ENCODE measurements at regions not wholly inside any gene's neighbourhood (a gene's known extent, or its start where the extent isn't known, plus 50 kb on each side); places are given as distances from the start of the nearest gene placed in this dataset.

GRCh38 chr7:25529320-25529719 is 301.0 kb upstream of the NPVF start:
- Histone ChIP-seq H3K9me3 (ENCODE audit: low read depth, low read length, poor library complexity, severe bottlenecking) (no peaks in the 10 kb centered on the region), H3K27me3 (replicated peaks; ENCODE audit: insufficient read depth, low read depth, low read length, poor library complexity) (peaks cover 49% of the 10 kb centered on the region), H3K27ac (ENCODE audit: low read depth, low read length, poor library complexity, severe bottlenecking) (no peak overlapping the region), H3K36me3 (ENCODE audit: insufficient read depth, low read length, poor library complexity, severe bottlenecking) (no peaks in the 10 kb centered on the region), H3K4me3 (ENCODE audit: low read depth, low read length, poor library complexity, severe bottlenecking) (no peak overlapping the region), H3K4me1 (ENCODE audit: insufficient read depth, low read length, poor library complexity, severe bottlenecking) (no peaks in the 10 kb centered on the region)
- ChIA-PET POLR2A (ENCODE audit: low non-redundant PET) (no interaction called here), CTCF (interaction anchor here (0.7 kb wide), 1 partner anchor 127 kb away, joined by 3 read pairs; no protein-coding TSS in a partner anchor)
- no peak for DNase-seq (ENCODE audit: low spot score)
- intact Hi-C loops (cut with micrococcal nuclease; ENCODE audit: unreplicated experiment): no loop called here
- BruUV-seq (replicated peaks): no TSS peak
- TF ChIP-seq CTCF (conservative IDR thresholded peaks at IDR 0.05; ENCODE audit: low read depth, low read length) (no peak), EZH2 (IDR thresholded peaks at IDR 0.05; ENCODE audit: borderline replicate concordance, low read depth, low read length, poor library complexity, severe bottlenecking) (no peak)

GRCh38 chr7:25536851-25537250 is 308.6 kb upstream of the NPVF start:
- DNase-seq (ENCODE audit: low spot score): no peak
- intact Hi-C loops (cut with micrococcal nuclease; ENCODE audit: unreplicated experiment): no loop called here
- Histone ChIP-seq H3K4me3 (ENCODE audit: low read depth, low read length, poor library complexity, severe bottlenecking) (no peak overlapping the region), H3K36me3 (ENCODE audit: insufficient read depth, low read length, poor library complexity, severe bottlenecking) (no peaks in the 10 kb centered on the region), H3K4me1 (ENCODE audit: insufficient read depth, low read length, poor library complexity, severe bottlenecking) (no peaks in the 10 kb centered on the region), H3K27ac (ENCODE audit: low read depth, low read length, poor library complexity, severe bottlenecking) (no peak overlapping the region), H3K9me3 (ENCODE audit: low read depth, low read length, poor library complexity, severe bottlenecking) (no peaks in the 10 kb centered on the region), H3K27me3 (replicated peaks; ENCODE audit: insufficient read depth, low read depth, low read length, poor library complexity) (peaks cover 41% of the 10 kb centered on the region)
- ChIA-PET POLR2A (ENCODE audit: low non-redundant PET) (no interaction called here), CTCF (no interaction called here)
- no peak for TF ChIP-seq CTCF (conservative IDR thresholded peaks at IDR 0.05; ENCODE audit: low read depth, low read length)
- no peak for TF ChIP-seq EZH2 (IDR thresholded peaks at IDR 0.05; ENCODE audit: borderline replicate concordance, low read depth, low read length, poor library complexity, severe bottlenecking)
- BruUV-seq (replicated peaks): no TSS peak

GRCh38 chr7:25537662-25538375 is 309.5 kb upstream of the NPVF start:
- H3K4me3 ChIP-seq (ENCODE audit: low read depth, low read length, poor library complexity, severe bottlenecking): no peak overlapping the region
- TF ChIP-seq EZH2 (IDR thresholded peaks at IDR 0.05; ENCODE audit: borderline replicate concordance, low read depth, low read length, poor library complexity, severe bottlenecking): no peak
- TF ChIP-seq CTCF (conservative IDR thresholded peaks at IDR 0.05; ENCODE audit: low read depth, low read length): no peak
- H3K36me3 ChIP-seq (ENCODE audit: insufficient read depth, low read length, poor library complexity, severe bottlenecking): no peaks in the 10 kb centered on the region
- DNase-seq (ENCODE audit: low spot score): no peak
- intact Hi-C loops (cut with micrococcal nuclease; ENCODE audit: unreplicated experiment): no loop called here
- no peaks in the 10 kb centered on the region for H3K4me1 ChIP-seq (ENCODE audit: insufficient read depth, low read length, poor library complexity, severe bottlenecking)
- ChIA-PET CTCF (no interaction called here), POLR2A (ENCODE audit: low non-redundant PET) (no interaction called here)
- no peaks in the 10 kb centered on the region for H3K9me3 ChIP-seq (ENCODE audit: low read depth, low read length, poor library complexity, severe bottlenecking)
- no TSS peak for BruUV-seq (replicated peaks)
- no peak overlapping the region for H3K27ac ChIP-seq (ENCODE audit: low read depth, low read length, poor library complexity, severe bottlenecking)
- peaks cover 47% of the 10 kb centered on the region for H3K27me3 ChIP-seq (replicated peaks; ENCODE audit: insufficient read depth, low read depth, low read length, poor library complexity)
